ENCODE measurements at regions not wholly inside any gene's neighbourhood (a gene's known extent, or its start where the extent isn't known, plus 50 kb on each side); places are given as distances from the start of the nearest gene placed in this dataset.
"Not testable (repeated sequence)": the region's sequence is repeated elsewhere in the genome, so short reads cannot be mapped to it uniquely, and the experiment has no call there.

GRCh38 chr17:16830770-16831169, 140.7 kb downstream of the CCDC144A start:
- H3K9me2 ChIP-seq (ENCODE audit: insufficient read depth); in situ Hi-C loops (cut with MboI); H3K27me3 ChIP-seq (replicated peaks; ENCODE audit: insufficient read depth); H3K4me1 ChIP-seq (ENCODE audit: insufficient read depth); H3K4me2 ChIP-seq (ENCODE audit: unreplicated experiment); H3K9ac ChIP-seq; DNase-seq; H4K20me1 ChIP-seq (ENCODE audit: insufficient read depth); H3K36me3 ChIP-seq (ENCODE audit: low read depth); H3K9me3 ChIP-seq (ENCODE audit: low read depth); H3K27ac ChIP-seq; H3K4me3 ChIP-seq; H3F3A ChIP-seq (ENCODE audit: insufficient read depth); H3K79me2 ChIP-seq (ENCODE audit: insufficient read depth); H2AFZ ChIP-seq: not testable (repeated sequence)
- WGBS, 2 experiments (ENCODE audit: low coverage in 1 of 2, low lambda C conversion rate in 2 of 2, missing lambda C conversion rate in 2 of 2): 58 to 69% methylated on average over 5 of the region's 6 CpGs

GRCh38 chr17:16830219-16830618, 140.2 kb downstream of the CCDC144A start:
- H3K9ac ChIP-seq; H3K4me1 ChIP-seq (ENCODE audit: insufficient read depth); H3K4me3 ChIP-seq; H3K79me2 ChIP-seq (ENCODE audit: insufficient read depth); H3K27me3 ChIP-seq (replicated peaks; ENCODE audit: insufficient read depth); H4K20me1 ChIP-seq (ENCODE audit: insufficient read depth); in situ Hi-C loops (cut with MboI); H3K4me2 ChIP-seq (ENCODE audit: unreplicated experiment); H3K9me2 ChIP-seq (ENCODE audit: insufficient read depth); H3K9me3 ChIP-seq (ENCODE audit: low read depth); H3F3A ChIP-seq (ENCODE audit: insufficient read depth); H2AFZ ChIP-seq; DNase-seq; H3K27ac ChIP-seq; H3K36me3 ChIP-seq (ENCODE audit: low read depth): not testable (repeated sequence)
- 0 to 3% methylated on average over 2 to 3 of the region's 12 CpGs for WGBS, 2 experiments (ENCODE audit: low coverage in 1 of 2, low lambda C conversion rate in 2 of 2, missing lambda C conversion rate in 2 of 2)
